ENCODE measurements at regions not wholly inside any gene's neighbourhood (a gene's known extent, or its start where the extent isn't known, plus 50 kb on each side); places are given as distances from the start of the nearest gene placed in this dataset.
A peak's percentile ranks its signal among the peaks of the same experiment; 100 is the strongest.
"Not testable (repeated sequence)": the region's sequence is repeated elsewhere in the genome, so short reads cannot be mapped to it uniquely, and the experiment has no call there.

GRCh38 chr22:22717664-22718063, 73.2 kb downstream of the GGTLC2 start:
- DNase-seq, result no peak

DNA sequence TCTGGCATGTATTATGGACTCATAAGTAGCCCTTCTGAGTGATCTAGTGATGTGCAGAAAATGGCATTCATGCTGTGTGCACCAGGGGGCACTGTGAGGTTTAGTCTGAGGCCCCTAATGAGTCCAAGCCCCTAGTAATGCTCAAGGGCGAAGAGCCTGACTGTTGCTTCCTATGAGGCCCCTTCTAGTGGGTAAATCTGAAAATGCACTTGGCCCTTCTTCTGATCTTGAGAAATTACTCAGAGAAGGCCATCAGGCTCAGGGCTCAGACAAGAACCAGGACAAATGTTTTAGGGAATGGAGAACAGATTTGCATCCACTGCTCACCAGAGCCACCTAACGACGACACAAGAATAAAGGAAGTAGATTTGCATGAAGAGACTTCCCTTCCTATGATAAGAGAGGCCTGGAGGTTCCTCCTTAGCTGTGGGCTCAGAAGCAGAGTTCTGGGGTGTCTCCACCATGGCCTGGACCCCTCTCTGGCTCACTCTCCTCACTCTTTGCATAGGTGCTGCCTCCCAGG, 75.8 kb downstream of the GGTLC2 start:
- peak; percentile 65 for DNase-seq

DNA sequence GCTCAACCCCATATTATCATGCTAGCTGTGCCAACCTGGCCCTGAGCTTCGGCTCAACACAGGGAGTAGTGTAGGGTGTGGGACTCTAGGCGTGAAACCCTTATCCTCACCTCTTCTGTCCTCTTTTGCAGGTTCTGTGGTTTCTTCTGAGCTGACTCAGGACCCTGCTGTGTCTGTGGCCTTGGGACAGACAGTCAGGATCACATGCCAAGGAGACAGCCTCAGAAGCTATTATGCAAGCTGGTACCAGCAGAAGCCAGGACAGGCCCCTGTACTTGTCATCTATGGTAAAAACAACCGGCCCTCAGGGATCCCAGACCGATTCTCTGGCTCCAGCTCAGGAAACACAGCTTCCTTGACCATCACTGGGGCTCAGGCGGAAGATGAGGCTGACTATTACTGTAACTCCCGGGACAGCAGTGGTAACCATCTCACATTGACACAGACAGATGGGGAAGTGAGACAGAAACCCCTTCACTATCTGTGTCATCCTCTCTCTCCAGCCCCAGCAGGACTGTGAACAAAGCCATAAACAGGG, 76.4 kb downstream of the GGTLC2 start:
- no peak for DNase-seq

GRCh38 chr22:22721681-22722354, 77.4 kb downstream of the GGTLC2 start:
- peak; percentile 43 for DNase-seq

DNA sequence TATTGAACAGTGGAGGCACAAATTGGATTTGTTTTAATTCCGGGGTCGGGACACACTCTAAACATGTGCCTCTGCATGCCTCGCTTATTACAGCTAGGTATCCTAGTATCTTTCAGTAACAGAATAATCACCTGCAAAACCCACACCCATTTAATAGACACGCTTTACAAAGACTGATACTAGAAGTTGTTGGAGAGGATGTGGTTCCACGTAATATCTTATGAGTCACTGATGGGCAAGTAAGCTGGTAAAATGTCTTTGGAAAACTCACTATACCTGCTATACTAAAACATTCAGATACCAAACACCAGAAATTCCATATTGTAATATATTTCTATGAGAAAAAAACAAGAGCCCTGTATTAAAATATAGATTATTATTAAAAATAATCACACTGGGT, 84.0 kb downstream of the GGTLC2 start:
- peak; percentile 22 for DNase-seq

DNA sequence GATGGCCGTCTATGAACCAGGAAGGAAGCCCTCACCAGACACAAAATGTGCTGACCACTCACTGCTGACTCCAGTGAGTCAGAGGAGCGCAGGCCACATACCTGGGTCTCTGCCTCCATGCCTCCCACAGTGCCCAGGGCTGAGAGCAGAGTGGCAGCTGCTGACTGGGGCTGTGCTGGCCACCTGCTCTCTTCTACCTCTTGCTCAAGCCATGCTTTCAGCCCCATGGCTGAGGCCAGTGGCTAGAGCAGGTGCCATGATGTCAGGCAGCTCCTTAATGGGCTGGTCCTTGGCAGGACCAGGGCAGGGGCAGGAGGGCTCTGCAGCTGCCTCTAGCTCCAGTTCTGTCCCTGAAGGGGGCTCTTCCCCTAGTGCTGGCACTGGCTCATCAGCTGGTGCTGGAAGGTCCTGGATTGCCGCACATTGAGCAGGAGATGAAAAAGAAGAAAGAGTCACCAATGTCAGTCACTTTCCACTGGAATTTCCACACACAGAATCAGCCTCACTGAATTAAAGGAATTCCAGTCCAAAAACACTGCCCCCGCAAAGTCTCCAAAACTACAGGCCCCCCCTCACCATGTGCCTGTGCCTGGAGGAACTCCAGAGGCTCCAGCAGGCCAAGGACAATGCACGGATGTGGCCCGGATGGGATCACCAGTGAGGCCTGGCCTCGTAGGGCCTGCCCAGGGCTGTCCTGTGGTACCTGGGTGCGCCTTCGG, 86.4 kb downstream of the GGTLC2 start:
- DNase-seq, result no peak

DNA sequence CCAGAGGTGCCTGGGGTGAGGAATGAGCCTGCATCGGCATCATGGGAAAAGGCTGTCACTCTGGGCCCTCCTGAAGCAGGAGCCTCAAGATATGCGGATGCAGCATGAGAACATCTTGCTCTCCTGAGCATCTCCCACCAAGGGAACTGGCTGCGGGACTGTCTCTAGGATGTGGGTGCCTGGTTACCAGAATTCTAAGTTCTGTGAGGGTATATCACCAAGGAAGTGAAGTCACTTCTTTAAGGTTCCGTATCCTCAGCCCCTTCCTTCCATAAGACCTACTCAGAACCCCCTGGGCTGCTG, 86.9 kb downstream of the GGTLC2 start:
- DNase-seq, result no peak

- not testable (repeated sequence) for DNase-seq
These were observed 88.6 kb downstream of the GGTLC2 start for GRCh38 chr22:22733006-22733405.

DNA sequence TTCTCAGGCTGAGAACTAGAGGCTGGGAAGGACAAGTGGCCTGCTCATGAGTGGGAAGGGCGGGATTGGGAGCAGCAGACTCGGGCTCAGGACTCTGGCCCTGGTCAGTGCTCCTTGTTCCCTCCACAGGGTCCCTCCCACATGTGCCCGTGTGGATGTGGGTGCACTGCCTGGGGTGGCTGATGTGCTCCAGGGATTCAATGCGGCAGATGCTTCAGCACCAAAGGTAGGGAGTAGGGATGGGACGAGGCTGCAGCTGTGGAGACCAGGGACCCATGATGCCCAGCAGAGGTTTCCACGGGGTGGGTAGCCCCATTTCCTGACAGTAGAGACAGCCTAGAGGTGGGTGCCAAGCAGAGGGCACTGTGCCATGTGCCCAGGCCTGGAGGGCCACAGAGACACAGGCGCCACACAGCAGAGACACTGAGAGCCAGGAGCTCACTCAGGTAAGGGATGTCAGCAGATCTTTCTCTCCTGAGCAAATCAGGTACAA, 89.5 kb downstream of the GGTLC2 start:
- no peak for DNase-seq

DNA sequence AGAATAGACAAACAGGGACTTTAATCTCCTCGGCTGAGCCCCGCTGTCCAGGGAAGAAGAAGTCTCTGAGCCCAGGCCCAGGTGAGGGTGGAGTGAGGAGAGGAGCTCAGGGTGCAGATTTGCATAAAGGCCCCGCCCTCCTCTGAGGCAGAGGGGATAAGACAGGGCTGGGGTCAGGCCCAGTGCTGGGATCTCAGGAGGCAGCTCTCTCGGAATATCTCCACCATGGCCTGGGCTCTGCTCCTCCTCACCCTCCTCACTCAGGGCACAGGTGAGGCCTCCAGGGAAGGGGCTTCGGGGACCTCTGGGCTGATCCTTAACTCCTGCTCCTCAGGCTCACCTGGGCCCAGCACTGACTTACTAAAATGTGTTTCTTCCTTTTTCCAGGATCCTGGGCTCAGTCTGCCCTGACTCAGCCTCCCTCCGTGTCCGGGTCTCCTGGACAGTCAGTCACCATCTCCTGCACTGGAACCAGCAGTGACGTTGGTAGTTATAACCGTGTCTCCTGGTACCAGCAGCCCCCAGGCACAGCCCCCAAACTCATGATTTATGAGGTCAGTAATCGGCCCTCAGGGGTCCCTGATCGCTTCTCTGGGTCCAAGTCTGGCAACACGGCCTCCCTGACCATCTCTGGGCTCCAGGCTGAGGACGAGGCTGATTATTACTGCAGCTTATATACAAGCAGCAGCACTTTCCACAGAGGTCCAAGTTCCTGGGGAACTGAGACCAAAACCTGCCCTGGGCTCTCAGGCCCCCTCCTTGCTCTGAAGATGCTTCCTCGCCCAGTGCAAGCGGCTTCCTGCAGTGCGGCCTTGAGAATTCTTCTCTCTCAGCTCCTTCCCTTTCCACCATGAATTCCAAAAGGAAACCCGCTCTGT, 90.2 kb downstream of the GGTLC2 start:
- not testable (repeated sequence) for DNase-seq

GRCh38 chr22:22735276-22735675, 90.9 kb downstream of the GGTLC2 start:
- DNase-seq, result peak; percentile 22

- DNase-seq, result no peak
These were observed 91.5 kb downstream of the GGTLC2 start for GRCh38 chr22:22735695-22736611.

DNA sequence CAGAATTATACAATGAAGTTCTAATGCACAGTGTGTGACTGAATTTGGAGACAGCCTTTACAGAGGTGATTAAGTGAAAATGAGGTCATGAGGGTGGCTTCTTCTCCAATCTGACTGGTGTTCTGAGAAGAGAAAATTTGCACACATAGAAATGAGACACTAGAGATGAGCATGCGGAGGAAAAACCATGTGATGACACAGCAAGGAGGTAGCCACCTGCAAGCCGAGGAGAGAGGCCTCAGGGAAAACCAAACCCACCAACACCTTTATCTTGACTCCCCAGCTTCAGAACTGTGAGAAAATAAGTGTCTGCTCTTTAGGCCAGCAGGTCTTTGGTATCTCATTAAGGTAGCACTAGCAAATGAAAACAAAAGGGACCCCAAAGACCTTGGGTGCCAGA, 93.2 kb downstream of the GGTLC2 start:
- peak; percentile 13 for DNase-seq

DNA sequence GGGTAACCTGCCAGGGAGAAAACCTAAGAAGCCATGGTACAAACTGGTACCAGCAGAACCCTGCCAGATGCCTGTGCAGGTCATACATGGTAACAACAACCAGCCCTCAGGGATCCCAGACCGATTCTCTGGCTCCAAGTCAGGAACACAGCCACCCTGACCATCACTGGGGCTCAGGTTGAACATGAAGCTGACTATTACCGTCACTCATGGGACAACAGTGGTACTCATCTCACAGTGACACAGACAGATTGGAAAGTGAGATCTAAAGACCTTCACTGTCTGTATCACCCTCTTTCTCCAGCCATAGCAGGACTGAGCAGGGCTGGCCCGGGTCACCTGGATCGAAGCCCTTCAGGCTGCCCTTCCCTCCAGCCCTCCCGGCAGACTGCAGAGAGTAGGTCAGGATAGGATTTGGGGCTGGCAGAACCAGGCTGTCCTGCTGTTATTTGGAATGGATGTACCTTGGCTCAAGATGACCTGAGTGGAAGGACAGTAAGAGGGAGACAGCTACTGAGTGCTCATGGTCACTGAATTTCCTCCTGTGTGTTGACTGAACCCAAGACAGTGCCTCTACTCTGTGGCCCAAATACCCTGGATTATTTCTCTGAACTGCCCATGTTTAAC, 94.7 kb downstream of the GGTLC2 start:
- no peak for DNase-seq

DNA sequence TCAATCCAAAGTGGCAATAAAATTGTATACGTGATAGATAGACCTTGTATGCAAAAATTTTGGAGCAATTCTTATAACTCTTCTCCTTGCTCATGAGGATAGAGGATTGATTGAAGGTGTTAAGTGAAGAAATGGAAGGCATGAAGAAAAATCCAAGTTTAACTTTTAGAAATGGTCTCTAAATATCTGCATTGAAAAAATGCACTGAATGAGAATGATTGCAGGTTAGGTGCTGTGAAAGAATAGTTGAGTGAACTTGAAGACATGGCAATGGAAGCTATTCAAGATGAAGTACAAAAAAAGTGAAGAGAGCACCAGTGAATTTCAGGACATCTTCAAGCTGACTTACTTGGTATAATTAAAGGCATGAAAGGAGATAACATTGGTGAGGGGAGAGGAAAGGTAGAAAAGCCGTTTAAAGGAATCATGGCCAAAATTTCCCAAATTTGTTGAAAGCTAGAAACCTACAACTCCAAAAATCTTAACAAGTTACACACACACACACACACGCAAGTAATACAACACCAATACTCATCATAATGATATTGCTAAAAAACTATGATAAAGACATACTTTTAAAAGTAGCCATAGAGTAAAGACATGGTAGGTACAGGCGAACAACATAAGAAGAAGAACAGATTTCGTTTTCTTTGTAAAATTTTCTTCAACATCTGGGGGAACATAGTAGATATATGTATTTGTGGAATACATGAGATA, 96.3 kb downstream of the GGTLC2 start:
- no peak for DNase-seq

DNA sequence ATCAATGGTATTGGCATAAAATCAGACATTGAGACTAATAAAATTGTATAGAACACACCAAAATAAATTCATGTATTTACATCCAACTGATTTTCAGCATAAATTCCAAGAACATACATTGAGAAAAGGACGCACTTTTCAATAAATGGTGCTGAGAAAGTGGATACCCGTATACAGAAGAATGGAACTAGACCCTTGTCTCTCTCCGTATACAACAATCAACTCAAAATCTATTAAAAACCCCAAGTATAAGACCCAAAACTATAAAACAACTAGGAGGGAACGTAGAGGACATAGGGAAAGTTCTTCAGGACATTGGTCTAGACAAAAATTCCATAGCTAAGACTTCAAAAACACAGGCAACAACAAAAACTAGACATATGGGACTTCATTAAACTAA, 97.4 kb downstream of the GGTLC2 start:
- no peak for DNase-seq

DNA sequence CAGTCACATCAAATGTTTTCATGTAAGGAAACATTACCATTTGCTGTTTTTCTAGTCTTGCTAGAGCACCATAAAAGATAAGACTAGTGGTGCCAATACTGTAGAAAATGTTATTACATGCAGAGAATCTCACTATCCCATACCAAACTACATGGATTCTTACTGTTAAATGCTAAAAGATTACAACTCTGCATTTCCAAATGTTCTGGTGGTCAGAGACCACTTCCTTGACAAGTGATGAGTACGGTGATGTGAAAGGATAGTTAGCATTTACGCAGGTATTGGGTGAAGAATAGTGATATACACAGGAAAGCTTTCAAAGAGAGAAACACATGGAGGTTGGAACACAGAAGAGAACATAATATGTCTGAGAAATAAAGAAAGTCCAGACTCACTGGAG, 98.2 kb downstream of the GGTLC2 start:
- no peak for DNase-seq

DNA sequence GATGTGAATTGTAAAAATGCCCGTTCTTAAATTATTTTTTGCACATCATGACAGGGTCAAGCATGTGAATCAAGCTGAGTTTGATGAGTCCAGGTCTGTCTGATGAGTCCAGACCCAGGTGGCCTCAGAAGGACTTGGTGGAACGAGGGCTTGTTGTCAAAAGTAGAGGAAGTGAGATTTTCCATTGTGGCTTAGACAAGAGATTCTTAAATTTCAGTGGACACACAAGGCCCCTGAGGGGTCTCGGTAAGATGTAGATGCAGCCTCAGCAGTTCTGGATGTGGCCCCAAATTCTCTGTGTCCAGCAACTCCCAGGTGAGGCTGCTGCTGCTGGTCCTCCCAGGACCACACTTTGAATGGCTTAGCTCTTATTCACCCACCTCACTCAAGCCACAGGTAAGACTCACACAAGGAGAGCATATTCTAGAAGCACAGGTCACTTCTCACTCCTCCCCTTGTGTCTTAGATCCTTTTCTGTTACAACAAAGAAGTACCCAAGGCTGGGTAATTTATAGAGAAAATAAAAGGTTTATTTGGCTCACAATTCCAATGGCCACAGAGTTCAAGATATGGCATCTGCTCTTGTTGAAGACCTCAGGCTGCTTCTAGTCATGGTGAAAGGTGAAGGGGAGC, 98.8 kb downstream of the GGTLC2 start:
- no peak for DNase-seq

DNA sequence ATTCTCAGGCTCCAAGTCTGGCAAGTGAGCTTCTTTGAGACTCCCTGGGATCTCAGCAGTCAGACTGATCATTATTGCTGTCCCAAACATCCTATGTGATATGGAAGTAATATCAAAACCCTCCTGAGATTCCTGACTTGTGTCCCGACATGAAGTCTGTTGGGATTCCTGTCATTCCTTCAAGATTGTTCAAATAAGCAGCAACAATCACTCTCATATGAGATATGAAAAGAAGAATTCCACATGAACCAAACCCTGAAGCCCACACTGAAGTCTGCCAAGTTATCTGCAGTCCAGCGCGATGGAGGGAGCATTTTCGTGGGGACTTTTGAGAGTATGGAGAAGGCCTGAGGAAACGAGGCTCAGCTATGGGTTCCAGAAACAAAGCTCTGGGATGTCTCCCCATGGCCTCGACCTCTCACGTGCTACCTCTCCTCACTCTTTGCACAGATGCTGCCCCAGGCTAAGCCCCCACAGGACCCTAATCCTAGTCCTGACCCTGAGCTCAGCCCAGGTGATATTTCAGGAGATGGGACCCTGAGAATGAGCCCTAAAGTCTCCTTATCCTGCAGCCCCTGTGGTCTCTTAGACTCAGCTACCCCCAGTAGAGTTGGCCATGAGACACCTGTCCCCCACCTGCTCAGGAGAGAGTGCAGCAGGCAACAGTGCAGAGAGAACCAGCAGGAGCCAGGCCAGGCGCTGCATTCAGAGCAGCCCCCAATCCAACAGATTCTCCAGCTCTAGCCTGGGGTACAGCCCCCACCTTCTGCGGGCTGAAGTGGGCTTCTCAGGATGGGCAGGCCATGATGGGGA, 100.2 kb downstream of the GGTLC2 start:
- no peak for DNase-seq

All from CD4-positive, alpha-beta T cell treated with Interleukin-17A for 1 hour (primary cell).